HepG2 (cell line): ENCODE measurements at regions not wholly inside any gene's neighbourhood (a gene's known extent, or its start where the extent isn't known, plus 50 kb on each side); places are given as distances from the start of the nearest gene placed in this dataset.

Source experiments
- ATAC-seq: fragments of 200-7000 bp; cut with Tn5 transposase; 3 replicates; pipeline ENCODE4 v1.9.1; 2020; ENCODE audit warnings: mild to moderate bottlenecking, moderate library complexity
- BruUV-seq: library from RNA; stranded (reverse); fragments of 400-500 nt; replicated peaks from 2 replicates; lab custom pipeline; 2021; lab: Mats Ljungman, UMichigan
- CTCF ChIA-PET: fragments of 300-600 bp; formaldehyde crosslinking; extraction: SDS; loops from one replicate; lab custom pipeline; 2021; ENCODE audit warnings: low total read pairs, inconsistent platforms, low intra/inter-chr PET ratio; lab: Yijun Ruan, JAX
- POLR2A ChIA-PET: fragments of 350-600 bp; sonication (Branson Sonifier 250); formaldehyde crosslinking; loops from one replicate; lab custom pipeline; 2020; ENCODE audit warnings: antibody characterized with exemption, inconsistent platforms; lab: Yijun Ruan, JAX
- DNase-seq: peaks from one replicate; pipeline ENCODE4 v3.0.0-alpha.2; 2015; ENCODE audit warnings: low spot score
- FAIRE-seq: peaks from 3 replicates; lab custom pipeline; 2011; peaks lifted over from hg19 to GRCh38; lab: Jason Lieb, UNC
- H2AFZ ChIP-seq: one replicate; pipeline ENCODE4 v1.6.1; 2011; ENCODE audit warnings: low read length, inconsistent platforms
- H3K27ac ChIP-seq: fragments of 300-600 bp; 3 replicates; pipeline ENCODE4 v1.8.0; 2011; ENCODE audit warnings: mixed run types, mild to moderate bottlenecking, mixed read lengths, low read length, inconsistent platforms; ENCODE audit not compliant: insufficient read depth; ENCODE audit errors: extremely low read length
- H3K27me3 ChIP-seq, 2 experiments: fragments of 200-600 bp in 1 of 2; 2 replicates in 1 of 2; 3 replicates in 1 of 2; pipeline versions ENCODE4 v1.6.0 to v1.8.0; 2011; ENCODE audit warnings: low read length in 2 of 2, mild to moderate bottlenecking in 2 of 2, moderate library complexity in 2 of 2, inconsistent platforms in 1 of 2; ENCODE audit not compliant: insufficient read depth in 2 of 2, control insufficient read depth in 1 of 2
- H3K36me3 ChIP-seq, 2 experiments: fragments of 200-600 bp in 1 of 2; replicated peaks in 1 of 2; 2 replicates in 1 of 2; 3 replicates in 1 of 2; pipeline versions ENCODE4 v1.5.1 to v1.8.0; 2011; ENCODE audit warnings: low read length in 2 of 2, inconsistent platforms in 1 of 2; ENCODE audit not compliant: insufficient read depth in 2 of 2, control insufficient read depth in 1 of 2
- H3K4me1 ChIP-seq: 2 replicates; pipeline ENCODE4 v1.5.1; 2012; ENCODE audit warnings: low read length, inconsistent platforms; ENCODE audit not compliant: insufficient read depth
- H3K4me2 ChIP-seq: 2 replicates; pipeline ENCODE4 v1.6.0; 2011; ENCODE audit warnings: low read depth, low read length, inconsistent platforms
- H3K4me3 ChIP-seq, 3 experiments: fragments of 200-600 bp in 1 of 3; sonication (generic), shearing (Covaris generic) in 1 of 3; replicated peaks in 1 of 3; 2 replicates each; pipeline ENCODE4 v1.5.1; 2011 to 2016; ENCODE audit warnings: low read length in 3 of 3, inconsistent platforms in 2 of 3, low read depth in 2 of 3, mild to moderate bottlenecking in 2 of 3, control low read depth in 1 of 3, mixed read lengths in 1 of 3; ENCODE audit not compliant: insufficient read depth in 1 of 3
- H3K79me2 ChIP-seq: one replicate; pipeline ENCODE4 v1.6.1; 2011; ENCODE audit warnings: low read length, inconsistent platforms; ENCODE audit not compliant: insufficient read depth
- H3K9ac ChIP-seq: 2 replicates; pipeline ENCODE4 v1.6.0; 2011; ENCODE audit warnings: mild to moderate bottlenecking, low read depth, low read length, inconsistent platforms; ENCODE audit not compliant: insufficient read depth
- H3K9me3 ChIP-seq: 2 replicates; pipeline ENCODE4 v1.5.1; 2012; ENCODE audit warnings: mild to moderate bottlenecking, low read length
- H4K20me1 ChIP-seq: 2 replicates; pipeline ENCODE4 v1.6.0; 2011; ENCODE audit warnings: inconsistent platforms, mild to moderate bottlenecking, low read length, moderate library complexity; ENCODE audit not compliant: insufficient read depth
- BATF2 ChIP-seq: sonication (generic); formaldehyde crosslinking; IDR thresholded peaks from 2 replicates; pipeline ENCODE4 v1.8.0; 2022; ENCODE audit warnings: mild to moderate bottlenecking, missing genetic modification reagents, moderate library complexity
- BCL3 ChIP-seq: sonication (generic); formaldehyde crosslinking; IDR thresholded peaks from 2 replicates; pipeline ENCODE4 v1.5.1; 2020; ENCODE audit warnings: mild to moderate bottlenecking, missing genetic modification reagents, moderate library complexity
- BRD4 ChIP-seq: sonication (generic); formaldehyde crosslinking; IDR thresholded peaks from 2 replicates; pipeline ENCODE4 v1.4.0; 2020; ENCODE audit warnings: missing genetic modification reagents
- KDM4B ChIP-seq: sonication (generic); formaldehyde crosslinking; IDR thresholded peaks from 2 replicates; pipeline ENCODE4 v1.4.0; 2020; ENCODE audit warnings: missing genetic modification reagents
- MAX ChIP-seq: IDR thresholded peaks from 2 replicates; pipeline ENCODE4 v1.6.1; 2012; ENCODE audit warnings: inconsistent platforms
- NFIB ChIP-seq: sonication (generic); formaldehyde crosslinking; IDR thresholded peaks from 2 replicates; pipeline ENCODE4 v1.9.0; 2021; ENCODE audit warnings: missing genetic modification reagents, mild to moderate bottlenecking, borderline replicate concordance
- PHF8 ChIP-seq: sonication (generic); formaldehyde crosslinking; IDR thresholded peaks from 2 replicates; pipeline ENCODE4 v1.5.0; 2020; ENCODE audit warnings: missing genetic modification reagents
- PRDM15 ChIP-seq: sonication (generic); formaldehyde crosslinking; IDR thresholded peaks from 2 replicates; pipeline ENCODE4 v1.4.0; 2020; ENCODE audit warnings: missing genetic modification reagents
- RARG ChIP-seq: sonication (generic); formaldehyde crosslinking; IDR thresholded peaks from 2 replicates; pipeline ENCODE4 v1.4.0; 2020; ENCODE audit warnings: low read depth, mild to moderate bottlenecking, missing genetic modification reagents
- RCOR2 ChIP-seq: IDR thresholded peaks from 2 replicates; pipeline ENCODE4 v1.6.1; 2016; ENCODE audit warnings: missing biosample characterization, missing genetic modification reagents
- SAP130 ChIP-seq: IDR thresholded peaks from 2 replicates; pipeline ENCODE4 v1.6.1; 2016; ENCODE audit warnings: low read depth
- SIX4 ChIP-seq: sonication (generic); formaldehyde crosslinking; IDR thresholded peaks from 2 replicates; pipeline ENCODE4 v1.4.0; 2020; ENCODE audit warnings: missing genetic modification reagents
- SP2 ChIP-seq: sonication (generic); formaldehyde crosslinking; IDR thresholded peaks from 2 replicates; pipeline ENCODE4 v1.5.1; 2020; ENCODE audit warnings: mild to moderate bottlenecking, missing genetic modification reagents
- TRIM22 ChIP-seq: fragments of 450-650 bp; IDR thresholded peaks from 2 replicates; pipeline ENCODE4 v1.6.1; 2017
- ZBTB42 ChIP-seq: sonication (generic); formaldehyde crosslinking; IDR thresholded peaks from 2 replicates; pipeline ENCODE4 v1.5.0; 2020; ENCODE audit warnings: mild to moderate bottlenecking, missing genetic modification reagents
- ZNF30 ChIP-seq: sonication (generic); formaldehyde crosslinking; IDR thresholded peaks from 2 replicates; pipeline ENCODE4 v1.5.0; 2020; ENCODE audit warnings: mild to moderate bottlenecking, missing genetic modification reagents
- ZNF576 ChIP-seq: sonication (generic); formaldehyde crosslinking; IDR thresholded peaks from 2 replicates; pipeline ENCODE4 v1.4.0; 2020; ENCODE audit warnings: mild to moderate bottlenecking, missing genetic modification reagents
- WGBS: methylation state at CpG from one replicate; pipeline ENCODE4 v1.1.6; 2017; ENCODE audit warnings: low lambda C conversion rate; 5-methylcytosine and 5-hydroxymethylcytosine counted together
- in situ Hi-C: cut with HindIII; loops from 2 replicates; pipeline ENCODE4 v1.10.0; 2017; ENCODE audit warnings: low pct_unique_long_range_greater_than_20kb; ENCODE audit not compliant: extremely low pct_ligation_motif_present
- intact Hi-C: fragments of 100-400 bp; cut with micrococcal nuclease; formaldehyde crosslinking; loops from one replicate; pipeline ENCODE4 v1.10.0; 2022; ENCODE audit not compliant: unreplicated experiment

GRCh38 chr5:67935908-67936566 lies 279.5 kb upstream of the PIK3R1 start:
- Histone ChIP-seq H2AFZ (no peak overlapping the region), H3K4me1 (no peaks in the 10 kb centered on the region), H3K9ac (no peak overlapping the region), H3K4me3 (no peak overlapping the region), H4K20me1 (no peaks in the 10 kb centered on the region), H3K4me2 (no peak overlapping the region), H3K27ac (no peak overlapping the region), H3K9me3 (no peaks in the 10 kb centered on the region), H3K79me2 (no peaks in the 10 kb centered on the region), H3K36me3 (no peaks in the 10 kb centered on the region), H3K27me3 (no peaks in the 10 kb centered on the region; a peak in 1 of 5 replicates)
- FAIRE-seq = no peak
- TF ChIP-seq KDM4B (CRISPR knock-in tag) (no peak), SP2 (CRISPR knock-in tag) (no peak), BATF2 (CRISPR knock-in tag) (no peak), BRD4 (CRISPR knock-in tag) (no peak), ZBTB42 (CRISPR knock-in tag) (no peak), PRDM15 (no peak), RARG (CRISPR knock-in tag) (no peak), NFIB (no peak), SAP130 (CRISPR knock-in tag) (no peak), ZNF576 (no peak), ZNF30 (CRISPR knock-in tag) (no peak), RCOR2 (no peak), SIX4 (no peak), PHF8 (CRISPR knock-in tag) (no peak), MAX (no peak), BCL3 (CRISPR knock-in tag) (no peak), TRIM22 (no peak)
- no TSS peak for BruUV-seq
- no peak for ATAC-seq
- POLR2A ChIA-PET = no interaction called here
- intact Hi-C loops = no loop called here
- WGBS = 24% methylated on average over 4 of the region's 4 CpGs
- in situ Hi-C loops = no loop called here
- CTCF ChIA-PET = no interaction called here
- no peak for DNase-seq
